HepG2 (cell line): ENCODE measurements at regions not wholly inside any gene's neighbourhood (a gene's known extent, or its start where the extent isn't known, plus 50 kb on each side); places are given as distances from the start of the nearest gene placed in this dataset.

Experiments
- ATAC-seq: fragments of 200-7000 bp; cut with Tn5 transposase; 3 replicates; pipeline ENCODE4 v1.9.1; 2020; ENCODE audit warnings: mild to moderate bottlenecking, moderate library complexity
- BruUV-seq: library from RNA; stranded (reverse); fragments of 400-500 nt; replicated peaks from 2 replicates; lab custom pipeline; 2021; lab: Mats Ljungman, UMichigan
- CTCF ChIA-PET: fragments of 300-600 bp; formaldehyde crosslinking; extraction: SDS; loops from one replicate; lab custom pipeline; 2021; ENCODE audit warnings: low total read pairs, inconsistent platforms, low intra/inter-chr PET ratio; lab: Yijun Ruan, JAX
- POLR2A ChIA-PET: fragments of 350-600 bp; sonication (Branson Sonifier 250); formaldehyde crosslinking; loops from one replicate; lab custom pipeline; 2020; ENCODE audit warnings: antibody characterized with exemption, inconsistent platforms; lab: Yijun Ruan, JAX
- DNase-seq: peaks from one replicate; pipeline ENCODE4 v3.0.0-alpha.2; 2015; ENCODE audit warnings: low spot score
- FAIRE-seq: peaks from 3 replicates; lab custom pipeline; 2011; peaks lifted over from hg19 to GRCh38; lab: Jason Lieb, UNC
- H2AFZ ChIP-seq: one replicate; pipeline ENCODE4 v1.6.1; 2011; ENCODE audit warnings: low read length, inconsistent platforms
- H3K27ac ChIP-seq: fragments of 300-600 bp; 3 replicates; pipeline ENCODE4 v1.8.0; 2011; ENCODE audit warnings: mixed run types, mild to moderate bottlenecking, mixed read lengths, low read length, inconsistent platforms; ENCODE audit not compliant: insufficient read depth; ENCODE audit errors: extremely low read length
- H3K27me3 ChIP-seq, 2 experiments: fragments of 200-600 bp in 1 of 2; 2 replicates in 1 of 2; 3 replicates in 1 of 2; pipeline versions ENCODE4 v1.6.0 to v1.8.0; 2011; ENCODE audit warnings: low read length in 2 of 2, mild to moderate bottlenecking in 2 of 2, moderate library complexity in 2 of 2, inconsistent platforms in 1 of 2; ENCODE audit not compliant: insufficient read depth in 2 of 2, control insufficient read depth in 1 of 2
- H3K36me3 ChIP-seq, 2 experiments: fragments of 200-600 bp in 1 of 2; replicated peaks in 1 of 2; 2 replicates in 1 of 2; 3 replicates in 1 of 2; pipeline versions ENCODE4 v1.5.1 to v1.8.0; 2011; ENCODE audit warnings: low read length in 2 of 2, inconsistent platforms in 1 of 2; ENCODE audit not compliant: insufficient read depth in 2 of 2, control insufficient read depth in 1 of 2
- H3K4me1 ChIP-seq: 2 replicates; pipeline ENCODE4 v1.5.1; 2012; ENCODE audit warnings: low read length, inconsistent platforms; ENCODE audit not compliant: insufficient read depth
- H3K4me2 ChIP-seq: 2 replicates; pipeline ENCODE4 v1.6.0; 2011; ENCODE audit warnings: low read depth, low read length, inconsistent platforms
- H3K4me3 ChIP-seq, 3 experiments: fragments of 200-600 bp in 1 of 3; sonication (generic), shearing (Covaris generic) in 1 of 3; replicated peaks in 1 of 3; 2 replicates each; pipeline ENCODE4 v1.5.1; 2011 to 2016; ENCODE audit warnings: low read length in 3 of 3, inconsistent platforms in 2 of 3, low read depth in 2 of 3, mild to moderate bottlenecking in 2 of 3, control low read depth in 1 of 3, mixed read lengths in 1 of 3; ENCODE audit not compliant: insufficient read depth in 1 of 3
- H3K79me2 ChIP-seq: one replicate; pipeline ENCODE4 v1.6.1; 2011; ENCODE audit warnings: low read length, inconsistent platforms; ENCODE audit not compliant: insufficient read depth
- H3K9ac ChIP-seq: 2 replicates; pipeline ENCODE4 v1.6.0; 2011; ENCODE audit warnings: mild to moderate bottlenecking, low read depth, low read length, inconsistent platforms; ENCODE audit not compliant: insufficient read depth
- H3K9me3 ChIP-seq: 2 replicates; pipeline ENCODE4 v1.5.1; 2012; ENCODE audit warnings: mild to moderate bottlenecking, low read length
- H4K20me1 ChIP-seq: 2 replicates; pipeline ENCODE4 v1.6.0; 2011; ENCODE audit warnings: inconsistent platforms, mild to moderate bottlenecking, low read length, moderate library complexity; ENCODE audit not compliant: insufficient read depth
- AFF4 ChIP-seq: sonication (generic); formaldehyde crosslinking; IDR thresholded peaks from 2 replicates; pipeline ENCODE4 v1.4.0; 2020; ENCODE audit warnings: missing genetic modification reagents
- ELF3 ChIP-seq: IDR thresholded peaks from 2 replicates; pipeline ENCODE4 v1.6.1; 2016; ENCODE audit warnings: missing genetic modification reagents, missing compliant biosample characterization
- FLYWCH1 ChIP-seq: sonication (generic); formaldehyde crosslinking; IDR thresholded peaks from 2 replicates; pipeline ENCODE4 v1.8.1; 2023; ENCODE audit warnings: mild to moderate bottlenecking, missing genetic modification reagents
- HOXD1 ChIP-seq: sonication (generic); formaldehyde crosslinking; IDR thresholded peaks from 2 replicates; pipeline ENCODE4 v1.5.0; 2020; ENCODE audit warnings: missing genetic modification reagents
- KDM6A ChIP-seq: IDR thresholded peaks from 2 replicates; pipeline ENCODE4 v1.6.1; 2016; ENCODE audit warnings: low read depth
- MED1 ChIP-seq: sonication (generic); formaldehyde crosslinking; IDR thresholded peaks from 2 replicates; pipeline ENCODE4 v1.4.0; 2020; ENCODE audit warnings: missing genetic modification reagents
- NR3C1 ChIP-seq: sonication (generic); formaldehyde crosslinking; IDR thresholded peaks from 2 replicates; pipeline ENCODE4 v1.4.0; 2020; ENCODE audit warnings: missing genetic modification reagents
- PBX3 ChIP-seq: sonication (generic); formaldehyde crosslinking; IDR thresholded peaks from 2 replicates; pipeline ENCODE4 v1.8.1; 2023; ENCODE audit warnings: missing genetic modification reagents, inconsistent platforms, borderline replicate concordance
- PHF8 ChIP-seq: sonication (generic); formaldehyde crosslinking; IDR thresholded peaks from 2 replicates; pipeline ENCODE4 v1.5.0; 2020; ENCODE audit warnings: missing genetic modification reagents
- TFAP4 ChIP-seq: sonication (generic); IDR thresholded peaks from 2 replicates; pipeline ENCODE4 v1.6.1; 2016; ENCODE audit warnings: low read depth, borderline replicate concordance
- ZFX ChIP-seq: sonication (generic); formaldehyde crosslinking; IDR thresholded peaks from 2 replicates; pipeline ENCODE4 v1.4.0; 2020; ENCODE audit warnings: mild to moderate bottlenecking, low read depth, missing genetic modification reagents, moderate library complexity
- ZNF121 ChIP-seq: sonication (generic); formaldehyde crosslinking; IDR thresholded peaks from 2 replicates; pipeline ENCODE4 v1.5.0; 2020; ENCODE audit warnings: mild to moderate bottlenecking, missing genetic modification reagents
- ZNF234 ChIP-seq: sonication (generic); formaldehyde crosslinking; conservative IDR thresholded peaks from 2 replicates; pipeline ENCODE4 v1.5.1; 2020; ENCODE audit warnings: mild to moderate bottlenecking, missing genetic modification reagents
- ZNF766 ChIP-seq: sonication (generic); formaldehyde crosslinking; IDR thresholded peaks from 2 replicates; pipeline ENCODE4 v1.5.0; 2020; ENCODE audit warnings: missing genetic modification reagents, borderline replicate concordance
- ZSCAN31 ChIP-seq: sonication (generic); formaldehyde crosslinking; IDR thresholded peaks from 2 replicates; pipeline ENCODE4 v1.5.0; 2020; ENCODE audit warnings: low read depth, mild to moderate bottlenecking, missing genetic modification reagents
- WGBS: methylation state at CpG from one replicate; pipeline ENCODE4 v1.1.6; 2017; ENCODE audit warnings: low lambda C conversion rate; 5-methylcytosine and 5-hydroxymethylcytosine counted together
- in situ Hi-C: cut with HindIII; loops from 2 replicates; pipeline ENCODE4 v1.10.0; 2017; ENCODE audit warnings: low pct_unique_long_range_greater_than_20kb; ENCODE audit not compliant: extremely low pct_ligation_motif_present
- intact Hi-C: fragments of 100-400 bp; cut with micrococcal nuclease; formaldehyde crosslinking; loops from one replicate; pipeline ENCODE4 v1.10.0; 2022; ENCODE audit not compliant: unreplicated experiment
- TF ChIP-seq, protein P1 (sequence below): sonication (generic); formaldehyde crosslinking; IDR thresholded peaks from 2 replicates; pipeline ENCODE4 v1.4.0; 2020; ENCODE audit warnings: missing genetic modification reagents

DNA sequence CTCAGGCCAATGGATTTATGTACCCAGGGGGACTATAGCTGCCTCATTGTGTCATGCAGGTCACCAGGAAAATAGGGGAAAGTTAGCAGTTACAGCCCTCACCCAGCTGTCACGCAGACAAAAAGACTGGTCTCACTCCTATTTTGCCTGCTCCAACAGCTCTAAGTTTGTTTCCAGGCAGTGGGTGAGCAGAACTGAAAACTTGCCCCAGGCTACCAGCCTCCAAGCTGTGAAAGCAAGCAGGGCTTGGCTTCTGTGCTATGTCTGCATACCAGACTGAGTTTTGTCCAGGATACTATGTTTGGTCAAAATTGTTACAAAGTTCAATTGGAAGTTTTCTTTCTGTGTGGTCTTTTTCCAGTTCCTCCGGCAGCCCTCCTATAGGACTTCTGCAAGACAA is 628.4 kb downstream of the FAM133A start:
- Histone ChIP-seq H3K79me2 (no peaks in the 10 kb centered on the region), H3K4me2 (no peak overlapping the region), H3K36me3 (no peaks in the 10 kb centered on the region), H4K20me1 (no peaks in the 10 kb centered on the region), H3K9ac (no peak overlapping the region), H3K4me1 (no peaks in the 10 kb centered on the region), H2AFZ (no peak overlapping the region), H3K4me3 (no peak overlapping the region), H3K27me3 (no peaks in the 10 kb centered on the region), H3K27ac (no peak overlapping the region), H3K9me3 (no peaks in the 10 kb centered on the region; the same call in 1 of the 2 replicates)
- ChIA-PET POLR2A (no interaction called here), CTCF (no interaction called here)
- FAIRE-seq (no peak), DNase-seq (no peak), ATAC-seq (no peak)
- in situ Hi-C loops (no loop called here), intact Hi-C loops (no loop called here)
- BruUV-seq: no TSS peak
- no peak for TF ChIP-seq ZNF766 (CRISPR knock-in tag)
- no peak for TF ChIP-seq ZSCAN31 (CRISPR knock-in tag)
- no peak for TF ChIP-seq KDM6A (CRISPR knock-in tag)
- TF ChIP-seq, protein P1, sequence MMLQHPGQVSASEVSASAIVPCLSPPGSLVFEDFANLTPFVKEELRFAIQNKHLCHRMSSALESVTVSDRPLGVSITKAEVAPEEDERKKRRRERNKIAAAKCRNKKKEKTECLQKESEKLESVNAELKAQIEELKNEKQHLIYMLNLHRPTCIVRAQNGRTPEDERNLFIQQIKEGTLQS (CRISPR knock-in tag): no peak
- TF ChIP-seq TFAP4: no peak
- no peak for TF ChIP-seq ZFX (CRISPR knock-in tag)
- no peak for TF ChIP-seq FLYWCH1
- TF ChIP-seq NR3C1: no peak
- no peak for TF ChIP-seq ZNF121 (CRISPR knock-in tag)
- WGBS: no CpG with 5 or more reads among the region's 2 CpGs

DNA sequence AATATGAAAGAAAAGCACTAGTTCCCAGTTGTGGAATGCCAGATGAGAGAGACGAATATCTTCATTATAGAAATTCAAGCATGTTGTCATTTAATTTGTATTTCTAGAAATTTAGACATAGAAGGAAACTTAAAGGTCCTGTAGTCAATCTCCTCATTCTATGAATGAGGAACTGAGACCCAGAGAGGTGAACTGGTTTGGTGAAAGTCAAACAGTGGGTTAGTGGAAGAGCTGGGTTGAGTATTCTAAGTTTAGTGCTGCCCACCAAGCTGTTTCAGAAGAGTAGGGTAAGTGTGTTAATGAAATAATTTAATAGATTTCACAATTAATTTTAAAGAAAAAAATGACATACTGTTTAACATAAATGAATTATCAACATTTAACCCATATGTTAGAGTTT is 655.2 kb downstream of the FAM133A start:
- Histone ChIP-seq H3K9me3 (no peaks in the 10 kb centered on the region), H3K27ac (no peak overlapping the region), H3K79me2 (no peaks in the 10 kb centered on the region), H3K4me1 (no peaks in the 10 kb centered on the region), H3K27me3 (no peaks in the 10 kb centered on the region), H4K20me1 (no peaks in the 10 kb centered on the region), H2AFZ (no peak overlapping the region), H3K4me3 (no peak overlapping the region), H3K9ac (no peak overlapping the region), H3K4me2 (no peak overlapping the region), H3K36me3 (no peaks in the 10 kb centered on the region)
- ChIA-PET CTCF (no interaction called here), POLR2A (no interaction called here)
- 0% methylated on average over 1 of the region's 1 CpG for WGBS
- in situ Hi-C loops: no loop called here
- ATAC-seq (no peak), FAIRE-seq (no peak), DNase-seq (no peak)
- BruUV-seq: no TSS peak
- intact Hi-C loops: no loop called here
- TF ChIP-seq ELF3 (no peak), HOXD1 (CRISPR knock-in tag) (no peak), PBX3 (CRISPR knock-in tag) (no peak), AFF4 (no peak), ZNF234 (no peak), PHF8 (CRISPR knock-in tag) (no peak), MED1 (CRISPR knock-in tag) (no peak)
